Fibroblast of gingiva (primary cell): ENCODE measurements at regions not wholly inside any gene's neighbourhood (a gene's known extent, or its start where the extent isn't known, plus 50 kb on each side); places are given as distances from the start of the nearest gene placed in this dataset.
"Not testable (repeated sequence)": the region's sequence is repeated elsewhere in the genome, so short reads cannot be mapped to it uniquely, and the experiment has no call there.

Experiments used
- DNase-seq: peaks from one replicate; pipeline ENCODE4 v3.0.0-alpha.2; 2011; ENCODE audit warnings: low read depth

DNA sequence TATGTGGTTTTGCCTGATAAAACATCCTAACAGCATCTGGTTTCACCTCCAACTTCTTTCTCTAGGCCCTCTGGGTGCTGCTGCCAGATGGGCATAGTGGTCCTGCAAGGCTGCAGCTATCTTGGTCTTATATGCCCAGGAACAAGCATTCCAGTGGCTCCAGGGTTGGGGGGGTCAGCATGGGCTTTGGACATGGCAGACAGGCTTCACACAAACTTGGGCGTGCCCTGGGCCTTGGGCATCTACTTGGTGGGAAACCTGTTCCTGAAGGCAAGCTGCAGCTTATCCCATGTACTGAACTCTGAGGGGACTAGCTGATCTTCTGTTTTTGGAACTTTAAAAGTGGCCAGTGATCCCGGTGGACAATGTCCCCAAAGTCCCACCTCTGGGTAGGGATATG lies 54.9 kb upstream of the ZNF678 start:
- no peak for DNase-seq

DNA sequence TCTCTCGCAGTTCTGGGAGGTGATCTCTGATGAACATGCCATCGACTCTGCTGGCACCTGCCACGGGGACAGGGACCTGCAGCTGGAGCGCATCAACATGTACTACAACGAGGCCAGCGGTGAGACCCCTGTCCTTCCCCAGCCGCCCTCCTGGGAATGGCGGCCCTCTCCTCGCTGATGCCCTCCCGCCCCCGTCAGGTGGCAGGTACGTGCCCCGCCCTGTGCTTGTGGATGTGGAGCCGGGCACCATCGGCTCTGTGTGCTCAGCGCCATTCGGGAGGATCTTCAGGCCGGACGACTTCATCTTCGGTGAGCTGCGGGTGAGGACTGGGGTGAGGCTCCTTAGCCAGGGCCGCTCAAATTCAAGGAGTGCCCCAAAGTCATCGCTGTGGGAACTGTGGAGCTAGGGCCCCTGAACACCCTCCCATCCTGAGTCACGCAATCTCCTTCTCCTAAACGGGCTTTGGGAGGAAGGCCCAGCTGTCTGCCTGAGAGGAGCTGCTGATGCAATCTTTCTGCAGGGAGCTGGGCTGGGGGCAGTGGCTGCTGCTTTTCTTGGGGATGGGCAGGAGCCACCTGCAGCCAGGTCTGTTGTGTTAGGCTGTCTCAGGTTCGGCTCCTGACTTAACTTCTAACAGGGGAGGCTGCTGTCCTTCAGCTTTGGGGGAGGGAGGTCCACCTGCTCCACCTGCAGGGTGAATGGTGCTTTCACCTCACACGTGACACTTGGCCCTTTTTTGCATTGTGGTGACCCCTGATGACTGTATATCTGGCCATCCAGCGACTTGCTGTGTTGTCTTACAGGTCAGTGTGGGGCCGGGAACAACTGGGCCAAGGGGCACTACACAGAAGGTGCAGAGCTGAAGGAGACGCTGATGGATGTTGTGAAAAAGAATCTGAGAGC lies 56.6 kb upstream of the ZNF678 start:
- DNase-seq: not testable (repeated sequence)

DNA sequence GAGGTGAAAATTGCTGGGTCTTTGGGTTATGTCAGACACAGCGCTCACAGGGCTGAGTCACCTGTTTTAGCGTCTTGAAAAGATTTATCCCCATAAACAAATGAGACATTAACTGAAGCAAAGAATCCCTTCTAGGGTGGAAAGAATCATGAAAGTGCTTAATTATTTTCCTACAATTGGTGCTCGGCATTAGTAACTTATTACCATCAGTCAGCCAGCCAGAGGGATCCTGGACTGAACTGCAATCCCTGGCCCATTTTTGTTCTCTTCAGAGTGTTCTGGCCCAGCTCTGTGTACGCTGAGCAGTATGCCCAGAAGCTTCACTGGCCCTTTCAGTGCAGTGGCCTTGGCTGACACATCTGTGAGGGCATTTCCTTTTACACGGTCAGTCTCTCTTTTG lies 67.3 kb upstream of the ZNF678 start:
- not testable (repeated sequence) for DNase-seq

DNA sequence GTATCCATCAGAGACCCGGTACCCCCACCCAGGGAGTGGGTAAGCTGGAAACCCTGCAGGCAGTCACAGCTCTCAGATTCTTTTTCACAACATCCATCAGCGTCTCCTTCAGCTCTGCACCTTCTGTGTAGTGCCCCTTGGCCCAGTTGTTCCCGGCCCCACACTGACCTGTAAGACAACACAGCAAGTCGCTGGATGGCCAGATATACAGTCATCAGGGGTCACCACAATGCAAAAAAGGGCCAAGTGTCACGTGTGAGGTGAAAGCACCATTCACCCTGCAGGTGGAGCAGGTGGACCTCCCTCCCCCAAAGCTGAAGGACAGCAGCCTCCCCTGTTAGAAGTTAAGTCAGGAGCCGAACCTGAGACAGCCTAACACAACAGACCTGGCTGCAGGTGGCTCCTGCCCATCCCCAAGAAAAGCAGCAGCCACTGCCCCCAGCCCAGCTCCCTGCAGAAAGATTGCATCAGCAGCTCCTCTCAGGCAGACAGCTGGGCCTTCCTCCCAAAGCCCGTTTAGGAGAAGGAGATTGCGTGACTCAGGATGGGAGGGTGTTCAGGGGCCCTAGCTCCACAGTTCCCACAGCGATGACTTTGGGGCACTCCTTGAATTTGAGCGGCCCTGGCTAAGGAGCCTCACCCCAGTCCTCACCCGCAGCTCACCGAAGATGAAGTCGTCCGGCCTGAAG lies 69.3 kb upstream of the ZNF678 start:
- not testable (repeated sequence) for DNase-seq

DNA sequence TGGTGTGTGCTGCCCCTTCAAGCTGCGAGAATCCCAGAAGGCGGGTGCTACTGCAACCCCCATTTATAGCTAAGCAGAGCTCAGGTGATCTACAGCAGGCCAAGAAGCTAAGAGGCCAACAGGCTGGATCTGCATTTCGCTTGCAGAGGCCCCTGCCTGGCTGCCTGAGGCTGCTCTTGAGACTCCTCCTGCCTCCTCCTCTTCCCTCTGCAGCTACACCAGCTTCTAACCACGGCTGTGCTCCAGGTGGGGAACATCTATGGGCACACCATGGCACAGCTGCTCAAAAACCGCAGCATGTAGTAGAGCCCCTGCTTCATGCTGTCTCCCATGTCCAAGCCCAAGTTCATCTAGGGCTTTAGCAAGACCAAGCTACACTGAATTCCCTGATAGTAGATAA lies 72.9 kb upstream of the ZNF678 start:
- no peak for DNase-seq

DNA sequence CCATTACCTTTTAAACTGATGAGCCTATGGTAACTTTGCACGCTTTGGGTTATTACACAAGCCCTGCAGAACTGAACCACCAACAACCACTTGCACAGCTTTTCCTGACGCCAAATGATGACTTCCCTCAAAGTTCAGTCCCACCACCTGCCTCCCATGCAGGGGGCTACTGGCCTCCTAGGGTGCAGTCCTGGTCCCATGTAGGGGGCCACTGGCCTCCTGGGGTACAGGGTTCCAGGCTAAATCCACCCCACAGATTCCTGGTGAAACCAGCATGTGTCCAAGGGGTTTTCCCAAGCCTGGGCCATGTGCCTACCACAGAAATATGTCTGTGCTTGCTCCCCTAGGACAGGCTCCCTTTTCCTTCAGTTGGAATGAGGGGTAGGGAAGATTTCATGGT lies 73.4 kb upstream of the ZNF678 start:
- DNase-seq: no peak

DNA sequence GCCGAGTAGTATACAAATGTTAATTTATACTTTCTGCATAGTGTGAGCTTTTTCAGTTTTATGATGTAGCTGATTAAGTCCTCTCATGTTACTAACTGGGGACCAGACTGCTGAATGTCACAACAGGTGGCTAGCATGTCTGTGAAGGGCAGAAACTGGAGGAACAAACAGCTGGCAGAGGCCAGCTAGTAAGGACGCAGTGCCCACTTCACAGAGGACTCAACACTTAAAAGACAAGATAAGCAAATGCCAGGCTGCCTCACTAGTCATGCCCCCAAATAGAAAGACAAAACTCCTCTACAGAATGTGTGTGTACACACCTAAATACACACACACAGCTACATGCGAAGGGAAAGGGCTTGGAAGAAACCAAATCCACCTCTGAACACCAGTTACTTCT lies 73.8 kb upstream of the ZNF678 start:
- DNase-seq: no peak

DNA sequence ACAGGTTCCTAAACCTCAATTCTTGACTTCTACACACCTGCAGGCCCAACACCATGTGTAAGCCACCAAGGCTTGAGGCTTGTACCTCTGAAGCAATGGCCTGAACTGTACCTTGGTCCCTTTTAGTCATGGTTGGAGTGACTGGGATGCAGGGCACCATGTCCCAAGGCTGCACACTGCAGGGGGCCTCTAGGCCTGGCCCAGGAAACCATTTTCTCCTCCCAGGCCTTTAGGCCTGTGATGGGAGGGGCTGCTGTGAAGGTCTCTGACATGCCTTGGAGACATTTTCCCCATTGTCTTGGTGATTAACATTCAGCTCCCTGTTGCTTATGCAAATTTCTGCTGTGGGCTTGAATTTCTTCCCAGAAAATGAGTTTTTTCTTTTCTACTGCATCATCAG lies 75.8 kb upstream of the ZNF678 start:
- DNase-seq: no peak

DNA sequence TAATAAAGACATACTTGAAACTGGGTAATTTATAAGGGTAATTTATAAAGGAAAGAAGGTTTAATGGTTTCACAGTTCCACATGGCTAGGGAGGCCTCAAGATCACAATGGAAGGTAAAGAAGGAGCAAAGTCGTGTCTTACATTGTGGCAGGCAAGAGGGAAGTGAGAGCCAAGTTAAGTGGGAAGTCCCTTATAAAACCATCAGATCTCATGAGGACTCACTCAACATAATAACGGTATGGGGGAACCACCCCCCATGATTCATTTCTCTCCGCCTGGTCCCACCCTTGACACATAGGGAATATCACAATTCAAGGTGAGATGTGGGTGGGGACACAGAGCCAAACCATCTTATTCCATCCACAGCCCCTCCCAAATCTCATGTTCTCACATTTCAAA lies 76.8 kb upstream of the ZNF678 start:
- DNase-seq: no peak

DNA sequence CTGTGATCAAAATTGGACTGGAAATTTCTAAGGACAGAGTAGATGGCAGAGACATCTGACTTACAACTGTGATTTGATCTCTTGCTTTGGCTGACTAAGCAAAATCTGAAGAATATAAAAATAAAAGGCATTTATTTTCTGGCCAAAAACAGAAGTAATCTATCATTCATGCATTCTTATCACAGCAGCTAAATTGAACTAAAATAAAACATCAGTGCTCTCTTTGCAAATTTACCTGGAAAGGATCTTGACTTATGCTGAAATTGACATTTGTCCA lies 81.4 kb upstream of the ZNF678 start:
- DNase-seq: no peak

DNA sequence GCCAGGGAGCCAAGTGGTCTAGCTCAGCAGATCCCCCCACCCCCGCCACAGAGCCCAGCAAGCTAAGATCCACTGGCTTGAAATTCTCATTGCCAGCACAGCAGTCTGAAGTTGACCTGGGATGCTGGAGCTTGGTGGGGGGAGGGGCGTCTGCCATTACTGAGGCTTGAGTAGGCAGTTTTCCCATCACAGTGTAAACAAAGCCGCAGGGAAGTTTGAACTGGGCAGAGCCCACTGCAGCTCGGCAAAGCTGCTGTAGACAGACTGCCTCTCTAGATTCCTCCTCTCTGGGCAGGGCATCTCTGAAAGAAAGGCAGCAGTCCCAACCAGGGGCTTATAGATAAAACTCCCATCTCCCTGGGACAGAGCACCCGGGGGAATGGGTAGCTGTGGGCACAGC lies 89.3 kb upstream of the ZNF678 start:
- not testable (repeated sequence) for DNase-seq

DNA sequence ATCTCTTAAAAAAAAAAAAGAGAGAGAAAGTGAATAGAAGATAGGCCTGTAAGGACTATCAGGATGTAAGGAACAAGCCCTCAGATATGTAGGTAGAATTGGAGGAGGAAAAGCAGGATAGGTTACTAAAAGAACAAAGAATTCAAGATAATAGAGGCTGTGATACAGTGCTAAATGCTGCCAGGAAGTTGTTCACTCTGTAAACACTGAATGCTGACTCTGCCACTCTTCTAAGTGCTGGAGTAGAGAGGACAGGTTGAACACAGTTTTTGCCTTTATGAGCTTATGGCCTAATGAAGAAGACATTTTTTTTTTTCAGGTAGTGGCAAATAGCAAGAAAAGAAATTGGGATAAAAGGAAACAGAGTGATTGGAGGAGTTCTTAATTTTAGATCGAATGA lies 90.6 kb upstream of the ZNF678 start:
- DNase-seq: no peak

DNA sequence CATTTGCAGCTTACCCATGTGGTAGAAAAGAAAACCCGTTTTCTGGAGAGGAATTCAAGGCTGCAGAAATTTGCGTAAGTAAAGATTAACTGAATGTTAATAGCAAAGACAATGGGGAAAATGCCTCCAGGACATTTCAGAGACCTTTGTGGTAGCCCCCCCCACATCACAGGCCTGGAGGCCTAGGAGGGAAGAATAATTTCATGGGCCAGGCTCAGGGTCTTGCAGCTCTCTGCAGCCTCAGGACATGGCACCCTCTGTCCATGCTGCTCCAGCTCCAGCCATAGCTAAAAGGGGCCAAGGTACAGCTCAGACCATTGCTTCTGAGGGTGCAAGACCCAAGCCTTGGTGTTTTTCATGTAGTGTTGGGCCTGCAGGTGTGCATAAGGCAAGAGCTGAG lies 92.7 kb upstream of the ZNF678 start:
- no peak for DNase-seq

DNA sequence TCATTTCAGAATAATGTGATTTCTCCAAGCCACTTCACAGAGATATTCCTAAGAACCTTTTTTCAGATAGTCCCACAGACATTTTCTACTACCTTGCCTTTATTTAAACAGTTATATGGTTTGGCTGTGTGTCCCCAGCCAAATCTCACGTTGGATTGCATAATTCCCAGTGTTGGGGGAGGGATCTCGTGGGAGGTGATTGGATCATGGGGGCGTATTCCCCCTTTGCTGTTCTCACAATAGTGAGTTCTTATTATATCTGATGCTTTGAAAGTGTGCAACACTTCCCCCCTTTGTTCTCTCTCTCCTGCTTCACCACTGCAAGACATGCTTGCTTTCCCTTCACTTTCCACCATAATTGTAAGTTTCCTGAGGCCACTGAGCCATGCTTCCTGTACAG lies 93.6 kb upstream of the ZNF678 start:
- DNase-seq: no peak

DNA sequence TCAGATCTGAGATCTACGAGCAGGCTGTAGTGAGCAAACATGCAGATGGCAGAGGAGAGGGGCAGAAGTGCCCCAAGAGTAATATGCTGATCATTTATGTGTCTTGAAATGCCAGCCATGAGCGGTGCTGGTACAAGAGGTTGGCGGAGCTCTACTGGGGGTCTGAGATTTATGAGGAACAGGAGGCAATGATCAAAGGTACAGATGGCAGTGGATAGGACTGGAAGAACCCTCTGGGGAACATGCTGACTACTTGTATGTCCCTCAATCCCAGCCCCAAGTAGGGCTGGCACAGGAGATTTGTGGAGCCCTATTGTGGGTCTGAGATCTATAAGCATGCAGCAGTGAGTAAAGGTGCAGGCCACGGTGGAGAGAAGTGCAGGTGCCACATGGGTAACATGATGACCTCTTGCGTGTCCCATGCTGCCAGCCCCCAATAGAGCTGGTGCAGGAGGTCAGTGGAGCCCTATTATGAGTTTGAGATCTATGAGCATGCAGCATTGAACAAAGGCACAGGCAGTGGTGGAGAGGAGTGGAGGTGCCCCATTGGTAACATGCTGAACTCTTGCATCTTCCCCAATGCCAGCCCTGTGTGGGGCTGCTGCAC lies 97.2 kb upstream of the ZNF678 start:
- DNase-seq: no peak

DNA sequence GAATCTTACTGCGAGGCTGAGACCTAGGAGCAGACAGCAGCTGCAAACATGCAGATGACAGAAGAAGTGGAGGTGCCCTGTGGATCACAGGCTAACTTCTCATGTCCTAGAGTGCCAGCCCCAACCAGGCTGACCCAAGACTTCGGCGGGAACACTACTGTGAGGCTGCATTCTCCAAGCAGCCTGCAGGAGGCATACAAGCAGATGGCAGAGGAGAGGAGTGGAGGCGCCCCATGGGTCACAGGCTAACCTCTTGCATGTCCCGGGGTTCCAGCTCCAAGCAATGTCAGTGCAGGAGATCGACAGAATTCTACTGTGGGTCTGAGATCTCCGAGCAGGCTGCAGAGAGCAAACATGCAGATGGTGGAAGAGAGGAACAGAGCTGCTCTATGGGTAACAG lies 98.1 kb upstream of the ZNF678 start:
- no peak for DNase-seq

DNA sequence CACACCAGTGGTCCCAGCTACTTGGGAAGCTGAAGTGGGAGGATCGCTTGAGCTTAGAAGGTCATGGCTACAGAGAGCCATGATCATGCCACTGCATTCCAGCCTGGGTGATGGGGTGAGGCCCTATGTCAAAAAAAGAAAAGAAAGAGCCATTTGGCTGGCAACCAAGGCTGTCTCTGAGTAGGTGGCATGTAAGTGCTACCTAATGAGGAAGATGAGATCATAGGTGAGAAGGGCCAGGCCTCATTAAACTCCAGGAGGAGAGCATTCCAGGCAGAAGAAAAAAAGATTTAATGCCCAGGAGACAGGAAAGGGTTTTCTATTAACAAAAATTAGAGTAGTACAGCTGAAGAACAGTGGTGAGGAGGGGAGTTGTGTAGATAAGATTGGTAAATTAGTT lies 103.4 kb upstream of the ZNF678 start:
- DNase-seq: no peak

DNA sequence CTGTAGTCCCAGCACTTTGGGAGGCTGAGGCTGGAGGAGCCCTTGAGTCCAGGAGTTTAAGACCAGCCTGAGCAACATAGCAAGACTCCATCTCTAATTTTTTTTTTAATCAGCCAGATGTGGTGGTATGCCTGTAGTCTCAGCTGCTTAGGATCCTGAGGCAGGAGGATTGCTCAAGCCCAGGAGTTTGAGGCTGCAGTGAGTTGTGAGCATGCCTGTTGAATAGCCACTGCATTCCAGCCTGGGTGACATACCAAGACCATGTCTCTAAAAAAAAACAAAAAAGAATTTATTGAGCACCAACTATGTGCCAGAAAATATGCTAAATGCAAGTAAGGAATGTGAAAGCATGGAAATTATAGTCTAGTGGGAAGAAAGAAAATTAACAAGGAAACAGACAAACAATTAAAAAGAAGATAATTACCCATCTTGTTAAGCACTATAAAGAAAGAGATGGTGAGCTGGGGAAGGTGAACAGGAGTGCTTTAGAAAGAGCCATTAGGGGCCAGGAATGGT lies 104.0 kb upstream of the ZNF678 start:
- DNase-seq: no peak

DNA sequence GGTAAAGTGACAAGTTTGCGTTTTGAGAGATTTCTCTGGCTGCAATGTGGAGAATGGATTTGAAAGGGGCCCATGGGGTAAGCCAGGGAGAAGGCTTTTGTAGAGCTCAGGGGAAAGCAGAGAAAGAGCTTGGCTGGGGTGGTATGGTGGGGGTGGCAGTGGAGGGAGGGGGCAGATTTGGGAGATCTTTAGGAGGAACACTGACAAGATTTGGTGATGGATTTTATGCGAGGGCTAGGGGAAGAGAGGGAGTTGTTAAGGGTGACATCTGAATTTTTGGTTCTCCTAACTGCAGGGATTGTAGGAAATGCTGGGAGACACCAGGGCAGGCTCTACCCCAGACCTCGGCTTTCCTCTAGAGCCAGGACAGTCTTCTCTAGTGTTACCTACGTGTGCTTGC lies 108.7 kb upstream of the ZNF678 start:
- no peak for DNase-seq

DNA sequence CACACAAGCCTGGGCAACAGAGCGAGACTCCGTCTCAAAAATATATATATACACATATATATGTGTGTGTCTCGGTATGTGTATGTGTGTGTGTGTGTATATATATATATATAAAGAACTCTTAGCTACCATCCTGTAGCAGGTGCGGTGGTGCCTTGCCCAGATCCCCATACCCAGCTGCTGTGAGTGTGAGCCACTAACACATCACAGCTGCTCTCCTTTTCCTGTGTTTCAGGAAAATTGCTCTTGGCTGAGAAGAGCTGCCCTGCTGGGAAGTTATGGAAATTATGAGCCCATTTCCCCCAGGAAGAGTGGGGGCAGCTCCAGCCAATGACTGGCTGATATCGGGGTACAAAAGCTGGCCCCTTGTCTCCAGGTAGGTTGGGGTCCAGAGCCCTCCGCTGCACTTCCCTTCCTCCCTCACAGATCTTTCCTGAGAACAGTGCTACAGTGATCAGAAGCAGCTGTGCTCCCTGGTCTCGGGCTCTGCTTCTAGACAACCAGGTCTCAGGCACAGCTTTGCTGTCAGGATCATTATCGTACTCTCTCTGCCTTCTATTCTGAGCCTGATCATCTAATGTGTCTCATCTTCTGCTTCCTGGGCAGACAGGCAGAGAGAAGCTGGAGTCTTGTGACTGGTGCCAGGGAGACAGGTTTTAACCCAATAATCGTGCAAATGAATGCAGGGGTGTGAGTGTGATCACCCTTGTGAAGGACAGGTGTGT lies 109.6 kb upstream of the ZNF678 start:
- no peak for DNase-seq

DNA sequence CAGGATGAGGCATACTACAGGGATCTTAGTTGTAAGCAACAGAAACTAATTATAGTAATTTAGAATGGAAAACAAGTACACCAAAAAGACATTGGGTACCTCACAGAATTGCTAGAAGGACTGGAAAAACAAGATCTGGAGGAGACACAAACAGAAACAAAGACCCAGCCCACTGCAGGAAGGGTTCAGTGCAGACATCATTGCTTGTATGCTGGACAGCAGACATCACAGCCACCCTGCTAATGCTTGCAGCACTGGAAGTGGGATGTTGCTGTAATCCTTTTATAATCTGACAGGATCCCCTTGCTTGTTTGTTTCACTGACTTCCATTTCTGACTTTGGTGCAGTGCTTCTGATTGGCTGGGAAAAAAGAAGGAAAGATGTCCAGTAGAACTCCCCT lies 111.4 kb upstream of the ZNF678 start:
- no peak for DNase-seq

DNA sequence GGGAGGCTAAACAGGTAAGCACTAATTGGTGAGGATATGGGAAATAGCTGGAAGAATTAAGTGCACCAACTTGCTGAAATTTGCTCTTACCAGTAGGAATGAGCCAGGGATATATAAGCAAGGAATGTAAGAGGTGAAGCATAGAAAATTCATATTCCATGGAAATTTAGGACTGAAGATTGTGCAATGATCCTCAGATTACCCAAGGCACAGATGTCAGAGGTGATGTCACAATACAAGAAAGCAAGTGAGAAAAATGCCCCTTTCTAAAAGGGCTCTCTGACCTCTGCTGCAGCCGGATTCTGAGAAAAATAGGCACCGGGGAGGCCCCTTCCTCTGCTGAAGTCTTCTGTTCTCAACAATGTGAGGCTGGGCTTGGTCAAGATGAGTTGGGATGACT lies 112.3 kb upstream of the ZNF678 start:
- no peak for DNase-seq

DNA sequence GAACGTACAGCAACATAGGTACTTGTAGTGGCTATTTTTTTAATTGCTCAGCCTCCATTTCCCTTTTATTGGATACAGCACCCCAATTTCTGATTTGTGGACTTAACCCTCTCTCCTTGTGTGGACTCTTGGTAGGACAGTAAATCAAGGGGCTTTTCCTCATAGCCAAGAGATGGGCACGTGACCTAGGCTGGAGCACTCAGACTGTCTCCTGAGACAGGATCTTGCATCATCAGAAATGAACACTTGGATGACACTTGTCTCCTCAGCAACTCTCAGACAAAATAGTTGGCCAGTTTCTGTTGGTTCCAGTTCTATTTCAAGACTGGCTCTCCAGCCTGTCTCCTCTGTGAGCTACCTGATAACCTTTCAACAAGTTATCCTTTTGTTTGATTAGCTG lies 112.9 kb upstream of the ZNF678 start:
- DNase-seq: no peak
